Liver (tissue), 3 donors: ENCODE measurements at regions not wholly inside any gene's neighbourhood (a gene's known extent, or its start where the extent isn't known, plus 50 kb on each side); places are given as distances from the start of the nearest gene placed in this dataset.

ENCODE experiments used
- SP1 ChIP-seq: IDR thresholded peaks from 2 replicates; pipeline ENCODE4 v1.6.1; 2018; ENCODE audit warnings: antibody characterized with exemption, mild to moderate bottlenecking
- TF ChIP-seq, protein P1 (sequence below): fragments of 150-350 bp; IDR thresholded peaks from 2 replicates; pipeline ENCODE4 v1.5.1; 2017; ENCODE audit warnings: improper control_type of control experiment, low read depth, low read length; ENCODE audit not compliant: missing input control
- TF ChIP-seq, protein P2 (sequence below): IDR thresholded peaks from 2 replicates; pipeline ENCODE4 v1.6.1; 2016; ENCODE audit warnings: antibody characterized with exemption, mild to moderate bottlenecking
- donor health status: healthy.
- donor health status: healthy.

DNA sequence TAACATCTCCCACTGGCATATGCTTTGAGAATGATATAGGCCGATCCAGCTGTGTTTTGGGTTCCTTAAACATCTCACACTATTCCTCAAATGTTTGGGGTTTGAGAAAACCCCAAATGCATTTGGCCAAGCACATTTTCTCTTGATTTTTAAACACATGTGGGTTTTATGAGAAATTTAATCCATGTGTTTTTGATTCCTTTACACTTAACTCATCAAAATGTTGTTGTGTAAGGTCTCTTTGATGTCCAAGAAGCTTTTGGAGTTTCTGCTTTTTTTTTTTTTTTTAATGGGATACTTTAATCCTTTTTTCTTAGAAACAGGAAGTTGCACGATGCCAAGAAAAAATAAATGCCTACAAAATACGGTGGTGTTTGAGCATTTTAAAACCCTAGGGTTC, 339.8 kb upstream of the TCF4 start:
- TF ChIP-seq, protein P1, sequence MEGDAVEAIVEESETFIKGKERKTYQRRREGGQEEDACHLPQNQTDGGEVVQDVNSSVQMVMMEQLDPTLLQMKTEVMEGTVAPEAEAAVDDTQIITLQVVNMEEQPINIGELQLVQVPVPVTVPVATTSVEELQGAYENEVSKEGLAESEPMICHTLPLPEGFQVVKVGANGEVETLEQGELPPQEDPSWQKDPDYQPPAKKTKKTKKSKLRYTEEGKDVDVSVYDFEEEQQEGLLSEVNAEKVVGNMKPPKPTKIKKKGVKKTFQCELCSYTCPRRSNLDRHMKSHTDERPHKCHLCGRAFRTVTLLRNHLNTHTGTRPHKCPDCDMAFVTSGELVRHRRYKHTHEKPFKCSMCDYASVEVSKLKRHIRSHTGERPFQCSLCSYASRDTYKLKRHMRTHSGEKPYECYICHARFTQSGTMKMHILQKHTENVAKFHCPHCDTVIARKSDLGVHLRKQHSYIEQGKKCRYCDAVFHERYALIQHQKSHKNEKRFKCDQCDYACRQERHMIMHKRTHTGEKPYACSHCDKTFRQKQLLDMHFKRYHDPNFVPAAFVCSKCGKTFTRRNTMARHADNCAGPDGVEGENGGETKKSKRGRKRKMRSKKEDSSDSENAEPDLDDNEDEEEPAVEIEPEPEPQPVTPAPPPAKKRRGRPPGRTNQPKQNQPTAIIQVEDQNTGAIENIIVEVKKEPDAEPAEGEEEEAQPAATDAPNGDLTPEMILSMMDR = no peak
- TF ChIP-seq SP1 = no peak
- TF ChIP-seq, protein P2, sequence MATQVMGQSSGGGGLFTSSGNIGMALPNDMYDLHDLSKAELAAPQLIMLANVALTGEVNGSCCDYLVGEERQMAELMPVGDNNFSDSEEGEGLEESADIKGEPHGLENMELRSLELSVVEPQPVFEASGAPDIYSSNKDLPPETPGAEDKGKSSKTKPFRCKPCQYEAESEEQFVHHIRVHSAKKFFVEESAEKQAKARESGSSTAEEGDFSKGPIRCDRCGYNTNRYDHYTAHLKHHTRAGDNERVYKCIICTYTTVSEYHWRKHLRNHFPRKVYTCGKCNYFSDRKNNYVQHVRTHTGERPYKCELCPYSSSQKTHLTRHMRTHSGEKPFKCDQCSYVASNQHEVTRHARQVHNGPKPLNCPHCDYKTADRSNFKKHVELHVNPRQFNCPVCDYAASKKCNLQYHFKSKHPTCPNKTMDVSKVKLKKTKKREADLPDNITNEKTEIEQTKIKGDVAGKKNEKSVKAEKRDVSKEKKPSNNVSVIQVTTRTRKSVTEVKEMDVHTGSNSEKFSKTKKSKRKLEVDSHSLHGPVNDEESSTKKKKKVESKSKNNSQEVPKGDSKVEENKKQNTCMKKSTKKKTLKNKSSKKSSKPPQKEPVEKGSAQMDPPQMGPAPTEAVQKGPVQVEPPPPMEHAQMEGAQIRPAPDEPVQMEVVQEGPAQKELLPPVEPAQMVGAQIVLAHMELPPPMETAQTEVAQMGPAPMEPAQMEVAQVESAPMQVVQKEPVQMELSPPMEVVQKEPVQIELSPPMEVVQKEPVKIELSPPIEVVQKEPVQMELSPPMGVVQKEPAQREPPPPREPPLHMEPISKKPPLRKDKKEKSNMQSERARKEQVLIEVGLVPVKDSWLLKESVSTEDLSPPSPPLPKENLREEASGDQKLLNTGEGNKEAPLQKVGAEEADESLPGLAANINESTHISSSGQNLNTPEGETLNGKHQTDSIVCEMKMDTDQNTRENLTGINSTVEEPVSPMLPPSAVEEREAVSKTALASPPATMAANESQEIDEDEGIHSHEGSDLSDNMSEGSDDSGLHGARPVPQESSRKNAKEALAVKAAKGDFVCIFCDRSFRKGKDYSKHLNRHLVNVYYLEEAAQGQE = no peak
